Kidney epithelial cell (primary cell): ENCODE measurements at regions not wholly inside any gene's neighbourhood (a gene's known extent, or its start where the extent isn't known, plus 50 kb on each side); places are given as distances from the start of the nearest gene placed in this dataset.

Experiments
- DNase-seq: peaks from one replicate; pipeline ENCODE4 v3.0.0-alpha.2; 2010; ENCODE audit warnings: low read depth
- H3K27me3 ChIP-seq: 2 replicates; pipeline ENCODE4 v1.6.0; 2011; ENCODE audit warnings: low read length; ENCODE audit not compliant: control insufficient read depth, insufficient read depth
- H3K36me3 ChIP-seq: 2 replicates; pipeline ENCODE4 v1.5.1; 2011; ENCODE audit warnings: low read length; ENCODE audit not compliant: control insufficient read depth, insufficient read depth
- H3K4me3 ChIP-seq: 2 replicates; pipeline ENCODE4 v1.5.1; 2011; ENCODE audit warnings: low read depth, mild to moderate bottlenecking, control low read depth, low read length
- CTCF ChIP-seq: IDR thresholded peaks from 2 replicates; pipeline ENCODE4 v1.5.1; 2011; ENCODE audit warnings: mild to moderate bottlenecking, moderate library complexity, low read length, control low read depth, inconsistent platforms; ENCODE audit not compliant: insufficient read depth, poor library complexity, severe bottlenecking

GRCh38 chrX:123083924-123084323 lies 100.2 kb upstream of the GRIA3 start:
- Histone ChIP-seq H3K27me3 (no peaks in the 10 kb centered on the region), H3K36me3 (no peaks in the 10 kb centered on the region), H3K4me3 (no peak overlapping the region)
- TF ChIP-seq CTCF: no peak
- no peak for DNase-seq

- Histone ChIP-seq H3K4me3 (no peak overlapping the region), H3K27me3 (no peaks in the 10 kb centered on the region), H3K36me3 (no peaks in the 10 kb centered on the region)
- peak; percentile 41 for DNase-seq
- TF ChIP-seq CTCF: no peak
These were observed 99.3 kb upstream of the GRIA3 start for GRCh38 chrX:123084797-123085196.

DNA sequence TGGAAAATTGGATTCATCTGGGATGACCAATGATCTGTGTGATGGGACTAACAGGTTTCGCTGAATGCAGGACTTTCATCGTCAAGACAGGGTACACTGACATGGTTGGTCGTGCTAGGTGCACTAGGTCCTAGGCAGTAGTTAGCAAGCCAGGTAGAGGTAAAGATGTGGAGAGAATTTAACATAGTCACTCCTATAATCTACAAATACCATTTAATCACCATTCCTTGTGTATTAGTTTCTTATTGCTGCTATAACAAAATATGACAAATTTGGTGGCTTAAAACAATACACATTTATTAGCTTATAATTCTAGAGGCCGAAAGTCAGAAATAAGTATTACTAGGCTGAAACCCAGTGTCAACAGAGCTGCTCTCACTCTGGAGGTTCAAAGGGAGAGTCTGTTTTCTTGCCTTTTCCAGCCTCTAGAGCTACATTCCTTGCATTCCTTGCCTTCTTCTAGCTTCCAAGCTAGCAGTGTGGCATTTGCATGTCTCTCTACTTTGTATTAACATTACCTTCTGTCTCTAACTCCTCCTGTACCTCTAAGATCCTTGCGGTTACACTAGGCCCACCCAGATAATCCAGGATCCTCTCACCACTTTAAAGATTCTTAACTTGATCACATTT lies 98.7 kb upstream of the GRIA3 start:
- TF ChIP-seq CTCF: no peak
- DNase-seq: no peak
- Histone ChIP-seq H3K36me3 (no peaks in the 10 kb centered on the region), H3K27me3 (no peaks in the 10 kb centered on the region), H3K4me3 (no peak overlapping the region)

- DNase-seq: no peak
- no peak for TF ChIP-seq CTCF
- Histone ChIP-seq H3K4me3 (no peak overlapping the region), H3K36me3 (no peaks in the 10 kb centered on the region), H3K27me3 (no peaks in the 10 kb centered on the region)
These were observed 97.3 kb upstream of the GRIA3 start for GRCh38 chrX:123086768-123087167.

GRCh38 chrX:123087326-123087725 lies 96.8 kb upstream of the GRIA3 start:
- Histone ChIP-seq H3K4me3 (no peak overlapping the region), H3K36me3 (no peaks in the 10 kb centered on the region), H3K27me3 (no peaks in the 10 kb centered on the region)
- DNase-seq: peak; percentile 34
- TF ChIP-seq CTCF: no peak

- DNase-seq: no peak
- Histone ChIP-seq H3K27me3 (no peaks in the 10 kb centered on the region), H3K4me3 (no peak overlapping the region)
These were observed 95.7 kb upstream of the GRIA3 start for GRCh38 chrX:123088331-123088730.

More at GRCh38 chrX:123088331-123088730, 95.7 kb upstream of the GRIA3 start:
- no peaks in the 10 kb centered on the region for H3K36me3 ChIP-seq
- no peak for TF ChIP-seq CTCF
